ENCODE measurements at regions not wholly inside any gene's neighbourhood (a gene's known extent, or its start where the extent isn't known, plus 50 kb on each side); places are given as distances from the start of the nearest gene placed in this dataset.

GRCh38 chr10:123537188-123537961 lies 128.8 kb upstream of the GPR26 start:
- TF ChIP-seq CTCF (IDR thresholded peaks at IDR 0.05; ENCODE audit: insufficient read depth, low read depth, low read length) = no peak
- no peak for DNase-seq (ENCODE audit: low read depth)
- H3K4me3 ChIP-seq (ENCODE audit: low read depth, low read length) = no peak overlapping the region

DNA sequence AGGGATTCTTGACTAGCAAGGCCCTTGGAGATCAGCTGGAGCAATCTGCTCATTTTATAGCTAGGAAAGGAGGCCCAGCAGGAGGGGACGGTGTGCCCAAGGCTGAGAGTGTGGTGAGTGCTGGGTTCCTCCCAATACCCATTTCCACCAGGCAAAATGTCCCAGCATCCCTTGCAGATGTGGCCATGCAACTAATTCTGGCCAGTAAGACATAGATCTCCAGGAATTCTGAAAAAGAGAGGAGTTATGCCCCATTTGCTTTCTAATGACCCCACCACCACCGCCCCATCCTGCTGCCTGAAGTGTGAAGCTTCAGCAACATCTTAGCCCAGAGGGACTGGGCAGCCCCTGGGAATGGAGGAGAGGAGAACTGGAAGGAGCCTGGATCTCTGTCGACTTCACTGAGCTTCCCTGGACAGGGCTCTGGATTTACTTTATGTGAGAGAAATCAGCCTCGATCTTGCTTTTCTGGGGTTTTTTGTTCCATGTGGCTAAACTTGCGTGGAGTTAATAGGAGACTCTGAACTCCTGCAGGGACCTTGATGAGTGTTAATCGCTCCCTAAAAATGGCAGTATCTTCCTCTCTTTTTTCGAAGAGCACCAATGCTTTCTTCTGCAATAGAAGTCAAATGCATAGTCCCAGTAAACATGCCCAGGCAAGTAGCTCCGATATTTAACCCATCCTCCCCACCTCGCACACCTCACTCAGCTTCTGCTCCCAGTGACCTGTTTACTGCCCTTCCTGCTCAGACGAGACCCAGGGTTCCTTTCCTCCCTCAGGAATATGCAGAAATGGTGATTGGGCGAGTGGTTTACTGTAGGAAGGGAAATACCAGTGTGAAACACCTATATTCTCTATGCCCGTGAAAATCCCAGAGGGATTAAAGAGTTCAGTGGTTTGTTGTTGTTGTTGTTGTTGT lies 127.5 kb upstream of the GPR26 start:
- no peak for DNase-seq (ENCODE audit: low read depth)
- TF ChIP-seq CTCF (IDR thresholded peaks at IDR 0.05; ENCODE audit: insufficient read depth, low read depth, low read length) = no peak
- H3K4me3 ChIP-seq (ENCODE audit: low read depth, low read length) = no peak overlapping the region

DNA sequence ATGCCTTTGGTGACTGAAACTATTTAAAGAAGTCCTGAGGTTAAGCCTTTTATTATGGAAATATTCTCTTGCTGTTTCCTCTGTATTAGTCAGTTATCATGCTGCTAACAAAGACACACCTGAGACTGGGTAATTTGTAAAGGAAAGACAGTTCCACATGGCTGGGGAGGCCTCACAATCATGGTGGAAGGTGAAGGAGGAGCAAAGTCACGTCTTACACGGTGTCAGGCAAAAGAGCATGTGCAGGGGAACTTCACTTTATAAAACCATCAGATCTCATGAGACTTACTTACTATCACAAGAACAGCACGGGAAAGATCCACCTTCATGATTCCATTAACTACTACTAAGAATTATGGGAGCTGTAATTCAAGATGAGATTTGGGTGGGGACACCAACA lies 121.2 kb upstream of the GPR26 start:
- no peak overlapping the region for H3K4me3 ChIP-seq (ENCODE audit: low read depth, low read length)
- TF ChIP-seq CTCF (IDR thresholded peaks at IDR 0.05; ENCODE audit: insufficient read depth, low read depth, low read length) = no peak
- no peak for DNase-seq (ENCODE audit: low read depth)

DNA sequence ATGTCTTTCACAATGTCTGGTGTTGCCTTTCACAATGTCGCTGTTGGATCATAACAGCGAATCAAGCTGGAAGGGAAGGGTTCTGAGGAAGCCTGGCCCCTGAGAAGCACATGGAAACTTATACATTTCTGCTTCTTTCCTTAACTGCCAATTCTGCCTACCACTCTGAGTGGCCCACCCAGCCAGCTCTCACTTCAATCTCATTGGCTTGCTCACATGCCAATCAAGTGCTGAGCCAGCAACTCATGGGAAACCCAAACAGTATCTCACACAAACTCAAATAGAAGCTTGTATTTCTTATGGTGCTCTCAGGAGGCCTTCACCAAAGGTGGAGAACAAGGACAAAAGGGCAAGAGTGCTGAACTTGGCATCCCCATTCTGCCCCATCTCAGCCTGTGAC lies 117.4 kb upstream of the GPR26 start:
- no peak overlapping the region for H3K4me3 ChIP-seq (ENCODE audit: low read depth, low read length)
- DNase-seq (ENCODE audit: low read depth) = no peak
- no peak for TF ChIP-seq CTCF (IDR thresholded peaks at IDR 0.05; ENCODE audit: insufficient read depth, low read depth, low read length)

DNA sequence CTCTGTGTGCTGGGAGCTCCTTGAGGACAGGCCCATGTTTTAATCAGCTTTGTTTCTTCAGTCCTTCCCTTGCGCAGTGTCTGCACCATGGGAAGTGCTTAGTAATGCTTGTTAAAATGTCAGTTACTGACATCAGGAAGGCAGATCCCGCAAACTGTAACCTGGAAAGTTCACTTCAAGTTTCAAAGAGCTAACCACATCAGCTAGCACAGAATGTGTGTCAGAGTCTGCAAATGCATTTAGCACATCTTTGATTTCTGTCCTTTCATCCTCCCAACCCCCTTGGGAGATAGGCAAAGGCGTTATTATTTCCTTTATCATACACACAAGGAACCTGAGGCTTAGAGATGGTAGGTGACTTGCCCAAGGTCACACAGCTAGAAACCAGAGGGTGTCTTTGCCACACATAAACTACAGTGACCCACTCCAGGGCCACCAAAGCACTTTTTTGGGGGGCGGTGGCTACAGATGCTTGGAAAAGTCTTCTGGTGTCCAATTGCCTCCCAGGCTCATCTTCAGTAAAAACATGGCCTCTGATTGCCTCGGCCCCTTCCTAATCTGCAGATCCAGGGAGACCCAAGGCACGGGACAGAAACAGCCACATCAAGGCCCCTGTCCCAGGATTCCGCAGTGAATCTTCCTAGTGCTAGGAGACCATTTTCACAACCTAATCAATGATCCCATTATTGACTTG lies 116.2 kb upstream of the GPR26 start:
- H3K4me3 ChIP-seq (ENCODE audit: low read depth, low read length) = no peak overlapping the region

More for the DNA sequence above, 116.2 kb upstream of the GPR26 start:
- no peak for DNase-seq (ENCODE audit: low read depth)
- TF ChIP-seq CTCF (IDR thresholded peaks at IDR 0.05; ENCODE audit: insufficient read depth, low read depth, low read length) = no peak

Data from fibroblast of villous mesenchyme (primary cell).